ENCODE measurements at regions not wholly inside any gene's neighbourhood (a gene's known extent, or its start where the extent isn't known, plus 50 kb on each side); places are given as distances from the start of the nearest gene placed in this dataset.

- TF ChIP-seq FOXA1 (IDR thresholded peaks at IDR 0.05), result no peak
- no peak for TF ChIP-seq NFRKB (IDR thresholded peaks at IDR 0.05)
- no peak for TF ChIP-seq FOXM1 (IDR thresholded peaks at IDR 0.05; ENCODE audit: borderline replicate concordance)
- TF ChIP-seq FOXK2 (IDR thresholded peaks at IDR 0.05), result no peak
- TF ChIP-seq, protein P1, sequence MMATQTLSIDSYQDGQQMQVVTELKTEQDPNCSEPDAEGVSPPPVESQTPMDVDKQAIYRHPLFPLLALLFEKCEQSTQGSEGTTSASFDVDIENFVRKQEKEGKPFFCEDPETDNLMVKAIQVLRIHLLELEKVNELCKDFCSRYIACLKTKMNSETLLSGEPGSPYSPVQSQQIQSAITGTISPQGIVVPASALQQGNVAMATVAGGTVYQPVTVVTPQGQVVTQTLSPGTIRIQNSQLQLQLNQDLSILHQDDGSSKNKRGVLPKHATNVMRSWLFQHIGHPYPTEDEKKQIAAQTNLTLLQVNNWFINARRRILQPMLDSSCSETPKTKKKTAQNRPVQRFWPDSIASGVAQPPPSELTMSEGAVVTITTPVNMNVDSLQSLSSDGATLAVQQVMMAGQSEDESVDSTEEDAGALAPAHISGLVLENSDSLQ (IDR thresholded peaks at IDR 0.05), result no peak
- TF ChIP-seq HDGF (IDR thresholded peaks at IDR 0.05; ENCODE audit: borderline replicate concordance), result no peak
- TF ChIP-seq ELF4 (IDR thresholded peaks at IDR 0.05), result no peak
- TF ChIP-seq ARNT (IDR thresholded peaks at IDR 0.05), result no peak
These were observed 313.9 kb downstream of the THBS2 start for GRCh38 chr6:168939796-168940195.
